ENCODE measurements at regions not wholly inside any gene's neighbourhood (a gene's known extent, or its start where the extent isn't known, plus 50 kb on each side); places are given as distances from the start of the nearest gene placed in this dataset.

DNA sequence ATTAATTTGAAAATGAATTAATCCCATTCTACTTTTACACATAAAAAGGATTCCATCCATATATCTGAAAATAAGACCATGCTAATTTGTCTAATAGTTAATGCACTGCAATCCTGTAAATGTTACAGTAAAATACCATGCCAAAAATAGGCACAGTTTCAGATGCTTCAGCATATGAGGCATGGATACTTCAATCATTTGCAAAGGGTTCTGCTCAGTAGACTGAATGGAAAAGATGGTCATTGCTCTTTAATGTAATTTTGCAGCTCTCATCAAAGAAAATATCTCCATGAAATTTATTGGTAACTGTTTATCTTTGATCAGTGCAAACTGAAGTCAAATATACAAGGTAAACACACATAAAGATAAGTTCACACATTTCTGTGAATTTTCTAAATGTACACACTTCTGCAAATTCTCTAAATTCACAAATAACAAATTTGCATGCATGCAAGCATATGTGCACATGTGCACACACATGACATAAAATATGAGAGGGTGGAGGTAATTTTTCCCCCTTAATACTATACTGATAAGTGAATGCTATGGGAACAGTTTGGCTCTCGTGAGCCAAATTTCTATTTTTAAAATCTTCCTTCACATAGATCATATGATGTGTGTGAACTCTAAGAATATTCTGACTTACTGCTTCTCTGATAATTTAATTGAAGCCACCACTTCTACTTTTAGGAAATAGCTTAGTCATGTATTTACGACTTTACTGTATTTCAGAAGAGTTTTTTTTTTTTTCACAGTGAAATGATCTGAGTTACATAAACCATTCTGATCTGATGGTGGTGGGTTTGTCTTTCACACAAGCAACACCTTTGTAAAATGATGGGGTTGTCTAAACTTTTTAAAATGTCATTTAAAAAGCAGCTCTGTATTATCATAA, 996.8 kb upstream of the CITED2 start:
- TF ChIP-seq JUND (IDR thresholded peaks at IDR 0.05; ENCODE audit: low read depth) = peak; percentile 56
- DNase-seq (ENCODE audit: low read depth in 1 of 2, low spot score in 1 of 2) = no peak

DNA sequence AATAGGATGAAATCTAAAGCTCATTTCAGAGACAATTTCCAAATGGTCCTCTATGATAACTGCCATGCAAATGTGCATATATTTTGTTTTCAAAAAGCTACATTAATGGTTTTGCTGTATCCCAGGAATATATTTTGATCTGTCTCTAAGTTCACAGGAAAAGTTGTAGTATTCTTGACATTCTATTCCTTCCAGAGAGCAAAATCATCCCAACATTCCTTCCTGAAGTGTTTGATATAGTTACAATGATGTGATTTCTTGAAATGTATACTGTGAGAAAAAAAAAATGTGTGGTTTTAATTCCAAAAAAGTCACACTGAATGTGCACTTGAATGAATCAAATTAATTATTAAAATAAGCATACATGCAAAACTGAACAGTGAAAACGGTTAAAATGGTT, 996.0 kb upstream of the CITED2 start:
- no peak for DNase-seq (ENCODE audit: low read depth in 1 of 2, low spot score in 1 of 2)
- in situ Hi-C loops (cut with HindIII; ENCODE audit: low pct_unique_long_range_greater_than_20kb, low sequenced_read_pairs) = no loop called here
- no peak for TF ChIP-seq JUND (IDR thresholded peaks at IDR 0.05; ENCODE audit: low read depth)

More for the DNA sequence above, 996.8 kb upstream of the CITED2 start:
- in situ Hi-C loops (cut with HindIII; ENCODE audit: low pct_unique_long_range_greater_than_20kb, low sequenced_read_pairs) = no loop called here

DNA sequence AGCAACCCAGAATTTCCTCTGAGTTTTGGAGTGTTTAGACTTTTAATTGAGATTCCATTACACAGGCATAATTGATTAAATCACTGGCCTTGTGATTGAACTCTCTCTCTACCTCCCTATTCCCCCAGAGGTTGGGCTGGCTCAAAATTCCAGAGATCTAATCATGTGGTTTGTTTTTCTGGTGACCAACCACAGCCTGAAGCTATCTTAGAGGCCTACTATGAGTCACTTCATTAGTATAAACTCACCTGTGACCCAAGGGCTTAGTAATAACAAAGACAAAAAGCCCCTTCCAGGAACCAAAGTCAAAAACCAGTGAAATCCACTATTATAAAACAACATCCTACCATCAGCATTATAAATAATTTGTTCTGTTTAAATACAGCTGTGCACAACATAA, 992.5 kb upstream of the CITED2 start:
- DNase-seq (ENCODE audit: low read depth in 1 of 2, low spot score in 1 of 2) = peak in 1 of 2 experiments; percentile 86
- peak; percentile 92 for TF ChIP-seq JUND (IDR thresholded peaks at IDR 0.05; ENCODE audit: low read depth)
- in situ Hi-C loops (cut with HindIII; ENCODE audit: low pct_unique_long_range_greater_than_20kb, low sequenced_read_pairs) = no loop called here

DNA sequence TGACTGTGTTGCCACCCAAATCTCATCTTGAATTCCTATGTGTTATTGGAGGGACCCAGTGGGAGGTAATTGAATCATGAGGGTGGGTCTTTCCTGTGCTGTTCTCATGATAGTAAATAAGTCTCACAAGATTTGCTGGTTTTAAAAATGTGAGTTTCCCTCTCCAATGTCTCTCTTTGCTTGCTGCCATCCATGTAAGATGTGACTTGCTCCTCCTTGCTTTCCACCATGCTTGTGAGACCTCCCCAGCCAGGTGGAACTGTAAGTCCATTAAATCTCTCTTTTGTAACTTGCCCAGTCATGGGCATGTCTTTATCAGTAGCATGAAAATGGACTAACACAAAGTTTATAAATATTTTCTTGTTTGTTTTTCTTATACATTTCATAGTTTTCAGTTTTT, 990.5 kb upstream of the CITED2 start:
- DNase-seq (ENCODE audit: low read depth in 1 of 2, low spot score in 1 of 2) = no peak
- TF ChIP-seq JUND (IDR thresholded peaks at IDR 0.05; ENCODE audit: low read depth) = no peak
- in situ Hi-C loops (cut with HindIII; ENCODE audit: low pct_unique_long_range_greater_than_20kb, low sequenced_read_pairs) = no loop called here

DNA sequence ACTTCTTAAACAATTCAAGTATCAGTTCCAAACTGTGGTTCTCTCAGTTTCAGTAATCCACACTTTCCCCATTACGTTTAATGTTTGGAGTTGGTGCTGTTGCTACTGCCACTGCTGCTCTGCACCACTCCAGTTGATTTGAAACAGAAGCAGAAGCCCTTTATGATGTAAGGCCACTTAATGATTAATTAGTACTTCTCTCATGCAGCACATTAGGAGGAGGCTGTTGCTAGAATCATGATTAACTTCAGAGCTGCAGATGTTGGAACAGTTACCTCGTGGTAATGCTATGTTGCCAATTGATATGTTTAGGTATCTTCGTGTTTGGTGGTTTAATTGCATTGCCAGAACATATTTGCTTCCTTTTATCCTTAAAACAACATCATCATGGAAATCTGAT, 986.2 kb upstream of the CITED2 start:
- no peak for DNase-seq (ENCODE audit: low read depth in 1 of 2, low spot score in 1 of 2)
- TF ChIP-seq JUND (IDR thresholded peaks at IDR 0.05; ENCODE audit: low read depth) = no peak

DNA sequence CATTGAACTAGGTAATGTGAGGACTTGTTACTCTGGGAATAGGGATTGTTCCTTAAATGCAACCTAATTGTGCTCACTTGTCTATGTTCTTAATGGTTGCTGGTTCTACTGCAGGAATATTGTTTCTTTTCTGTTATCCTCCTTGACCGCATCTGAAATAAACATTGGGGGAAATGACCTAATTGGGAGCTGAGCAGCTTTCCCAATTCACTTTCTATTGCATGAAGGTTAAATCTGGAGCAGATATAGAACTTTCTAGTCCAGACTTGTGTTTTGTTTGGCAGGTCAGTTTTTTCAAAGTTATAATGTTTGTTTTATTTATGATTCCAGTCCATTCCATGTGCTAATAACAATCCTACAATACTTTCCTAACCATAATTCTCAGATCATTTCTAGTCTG, 981.0 kb upstream of the CITED2 start:
- no peak for DNase-seq (ENCODE audit: low read depth in 1 of 2, low spot score in 1 of 2)
- no peak for TF ChIP-seq JUND (IDR thresholded peaks at IDR 0.05; ENCODE audit: low read depth)
- in situ Hi-C loops (cut with HindIII; ENCODE audit: low pct_unique_long_range_greater_than_20kb, low sequenced_read_pairs) = no loop called here

More for the DNA sequence above, 986.2 kb upstream of the CITED2 start:
- in situ Hi-C loops (cut with HindIII; ENCODE audit: low pct_unique_long_range_greater_than_20kb, low sequenced_read_pairs) = no loop called here

DNA sequence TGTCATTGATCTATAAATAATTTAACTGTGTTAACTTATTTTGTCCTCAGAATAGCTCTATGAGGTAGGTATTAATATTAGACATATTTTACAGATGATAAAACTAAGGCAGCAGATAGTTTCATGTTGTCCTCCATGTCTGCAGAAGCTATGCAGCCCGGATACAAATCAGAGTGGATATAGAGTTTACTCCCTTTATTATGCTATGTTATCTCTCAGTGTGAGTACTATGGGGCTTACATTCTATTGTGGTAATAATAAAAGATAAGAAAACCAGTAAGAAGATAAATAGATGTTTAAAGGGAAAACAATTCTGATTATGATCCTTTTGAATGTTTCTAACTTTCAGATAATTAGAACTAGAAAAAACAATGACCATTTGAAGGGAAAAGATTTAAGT, 979.8 kb upstream of the CITED2 start:
- TF ChIP-seq JUND (IDR thresholded peaks at IDR 0.05; ENCODE audit: low read depth) = no peak

DNA sequence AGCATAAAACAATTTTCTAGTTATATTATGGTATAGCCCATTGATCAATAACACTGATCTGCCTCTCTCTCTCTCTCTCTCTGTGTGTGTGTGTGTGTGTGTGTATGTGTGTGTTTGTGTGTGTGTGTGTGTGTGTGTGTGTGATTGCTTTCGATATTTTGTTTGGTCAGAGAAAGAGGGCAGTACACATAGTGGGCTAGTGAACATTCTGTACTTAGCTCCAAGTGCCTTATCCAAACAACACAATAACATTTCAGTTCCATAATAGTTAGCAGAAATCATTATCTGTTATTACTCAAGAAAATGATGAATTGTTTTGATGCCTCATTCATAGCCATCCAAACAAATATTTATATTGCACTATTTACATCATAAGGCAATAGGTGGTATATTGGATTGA, 979.1 kb upstream of the CITED2 start:
- in situ Hi-C loops (cut with HindIII; ENCODE audit: low pct_unique_long_range_greater_than_20kb, low sequenced_read_pairs) = no loop called here
- no peak for DNase-seq (ENCODE audit: low read depth in 1 of 2, low spot score in 1 of 2)
- TF ChIP-seq JUND (IDR thresholded peaks at IDR 0.05; ENCODE audit: low read depth) = no peak

More for the DNA sequence above, 979.8 kb upstream of the CITED2 start:
- in situ Hi-C loops (cut with HindIII; ENCODE audit: low pct_unique_long_range_greater_than_20kb, low sequenced_read_pairs) = no loop called here
- no peak for DNase-seq (ENCODE audit: low read depth in 1 of 2, low spot score in 1 of 2)

DNA sequence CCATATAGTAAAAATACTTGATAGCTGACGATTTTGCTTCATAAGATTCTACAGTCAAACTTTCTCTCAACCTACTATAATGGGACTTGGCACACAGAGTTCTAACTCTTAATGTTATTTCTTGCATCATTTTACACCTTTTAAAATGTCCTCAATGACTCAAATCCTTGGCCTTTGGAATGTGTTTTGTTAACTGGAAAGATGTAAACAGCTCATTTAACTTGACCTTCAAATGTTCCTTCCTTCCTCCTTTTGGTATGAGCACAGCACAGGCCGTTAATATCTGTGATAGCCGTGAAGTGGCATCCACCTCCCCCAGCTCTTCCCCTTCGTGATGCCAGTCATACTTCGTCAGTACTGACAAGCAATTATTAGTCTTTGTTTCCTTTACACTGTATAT, 972.0 kb upstream of the CITED2 start:
- DNase-seq (ENCODE audit: low read depth in 1 of 2, low spot score in 1 of 2) = no peak
- TF ChIP-seq JUND (IDR thresholded peaks at IDR 0.05; ENCODE audit: low read depth) = no peak
- in situ Hi-C loops (cut with HindIII; ENCODE audit: low pct_unique_long_range_greater_than_20kb, low sequenced_read_pairs) = no loop called here

DNA sequence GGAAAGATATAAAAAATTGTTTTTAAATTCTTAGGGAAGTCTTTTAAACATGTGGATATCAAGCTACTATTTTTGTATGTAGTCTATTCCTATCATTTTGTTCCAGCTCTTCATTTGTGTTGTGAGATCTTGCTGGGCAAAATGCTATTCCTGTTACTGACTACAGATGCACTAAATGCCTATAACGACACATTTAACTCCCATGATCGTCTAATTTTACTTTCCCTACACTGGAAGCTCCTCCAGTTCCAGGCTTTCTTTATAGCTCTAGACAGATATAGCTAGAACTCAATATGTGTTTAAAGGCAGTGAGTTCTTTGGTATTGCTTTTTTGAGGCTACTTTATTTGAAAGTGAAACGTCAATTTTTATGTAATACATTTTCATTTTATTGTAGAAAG, 971.5 kb upstream of the CITED2 start:
- no peak for TF ChIP-seq JUND (IDR thresholded peaks at IDR 0.05; ENCODE audit: low read depth)
- in situ Hi-C loops (cut with HindIII; ENCODE audit: low pct_unique_long_range_greater_than_20kb, low sequenced_read_pairs) = no loop called here
- no peak for DNase-seq (ENCODE audit: low read depth in 1 of 2, low spot score in 1 of 2)

DNA sequence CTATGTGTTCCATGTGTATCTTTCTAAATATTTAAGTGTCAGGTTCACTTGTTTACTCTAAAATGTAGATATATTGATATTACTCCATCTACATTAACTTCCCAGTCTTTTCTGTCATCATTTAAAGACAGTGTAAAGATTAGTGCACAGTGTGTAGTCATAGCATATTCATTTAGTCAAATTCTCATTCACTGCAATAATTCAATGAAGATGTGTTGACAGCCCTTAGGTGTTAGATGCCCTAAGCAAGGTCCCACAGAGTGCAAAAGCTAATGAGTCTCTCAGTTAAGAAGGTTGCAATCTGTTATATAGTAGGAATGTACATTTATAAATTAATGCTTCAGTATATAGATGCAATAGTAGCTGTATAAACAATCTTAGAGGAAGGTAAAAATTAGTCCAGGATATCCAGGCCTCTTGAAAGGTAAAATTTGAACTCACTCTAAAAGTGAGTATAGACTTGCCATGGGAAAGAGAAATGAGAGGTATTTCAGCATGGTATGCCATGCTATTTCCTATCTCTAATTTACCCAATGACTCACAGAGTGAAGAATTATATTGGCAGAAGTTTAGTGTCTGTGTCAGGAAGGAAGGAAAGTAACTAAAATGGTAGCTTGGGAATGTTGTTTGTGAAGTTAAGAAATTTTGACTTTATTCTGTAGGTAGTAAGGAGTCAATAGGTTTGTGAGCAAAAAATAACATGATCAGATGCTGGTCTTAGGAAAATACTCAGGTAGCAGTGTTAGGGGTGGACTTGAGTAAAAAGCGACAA, 969.9 kb upstream of the CITED2 start:
- no peak for TF ChIP-seq JUND (IDR thresholded peaks at IDR 0.05; ENCODE audit: low read depth)
- in situ Hi-C loops (cut with HindIII; ENCODE audit: low pct_unique_long_range_greater_than_20kb, low sequenced_read_pairs) = no loop called here
- no peak for DNase-seq (ENCODE audit: low read depth in 1 of 2, low spot score in 1 of 2)

DNA sequence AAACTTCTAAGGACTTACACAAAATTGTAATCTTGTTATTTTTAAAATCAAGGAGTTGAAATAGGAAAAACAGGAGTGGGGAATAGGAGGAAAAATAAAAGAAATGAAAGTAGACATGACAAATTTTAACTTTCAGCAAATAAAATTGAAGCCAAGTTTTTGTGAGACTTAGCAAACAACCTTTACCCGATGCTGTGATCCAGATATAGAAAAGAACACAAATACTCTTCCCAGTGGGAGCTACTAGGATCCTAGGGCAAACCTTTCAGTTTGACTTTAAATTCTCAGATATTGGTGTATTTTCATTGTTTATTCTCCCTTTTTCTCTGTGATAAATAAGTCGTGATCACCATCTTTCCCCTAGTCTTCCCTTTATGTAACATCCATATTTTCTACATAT, 968.7 kb upstream of the CITED2 start:
- in situ Hi-C loops (cut with HindIII; ENCODE audit: low pct_unique_long_range_greater_than_20kb, low sequenced_read_pairs) = no loop called here
- no peak for TF ChIP-seq JUND (IDR thresholded peaks at IDR 0.05; ENCODE audit: low read depth)
- DNase-seq (ENCODE audit: low read depth in 1 of 2, low spot score in 1 of 2) = no peak

DNA sequence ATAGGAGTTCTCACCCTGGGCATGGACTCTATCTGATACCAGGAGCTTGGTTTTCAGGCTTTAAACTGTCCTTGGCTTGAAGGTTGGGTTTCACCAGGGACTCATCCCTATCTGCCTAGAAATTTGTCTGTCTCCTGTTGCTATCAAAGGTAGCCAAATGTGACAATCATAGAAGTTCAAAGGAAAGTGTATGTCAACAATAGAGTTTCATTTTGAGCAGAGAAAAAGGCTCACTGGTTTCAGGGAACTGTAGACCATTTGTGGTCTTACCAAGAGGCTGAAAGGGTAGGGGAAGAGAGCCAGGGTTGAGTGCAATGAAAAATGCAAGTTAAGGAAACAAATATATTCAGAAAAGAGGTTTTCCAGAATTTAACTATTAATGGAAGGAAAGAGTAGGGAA, 966.8 kb upstream of the CITED2 start:
- no peak for DNase-seq (ENCODE audit: low read depth in 1 of 2, low spot score in 1 of 2)
- in situ Hi-C loops (cut with HindIII; ENCODE audit: low pct_unique_long_range_greater_than_20kb, low sequenced_read_pairs) = no loop called here
- no peak for TF ChIP-seq JUND (IDR thresholded peaks at IDR 0.05; ENCODE audit: low read depth)

Measured in T47D (cell line).